ENCODE measurements at regions not wholly inside any gene's neighbourhood (a gene's known extent, or its start where the extent isn't known, plus 50 kb on each side); places are given as distances from the start of the nearest gene placed in this dataset.

DNA sequence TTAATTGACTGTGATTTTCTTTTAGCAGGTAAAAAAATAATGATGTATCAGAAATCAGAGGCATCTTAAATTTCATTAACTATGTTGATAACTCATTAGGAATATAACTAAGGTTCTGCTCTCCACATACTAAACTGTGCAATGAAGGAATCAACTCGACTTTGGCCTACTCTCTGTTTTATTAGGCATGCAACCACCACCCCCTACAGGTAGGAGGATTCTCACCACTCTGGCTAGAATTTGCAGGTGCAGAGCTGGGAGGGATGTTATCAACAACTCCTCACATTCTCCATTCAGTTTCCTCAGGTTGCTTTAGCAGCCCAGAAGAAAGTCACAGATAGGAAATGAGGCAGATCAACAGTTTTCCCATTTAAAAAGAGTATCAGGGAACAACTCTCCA lies 160.1 kb downstream of the COX18 start:
- TF ChIP-seq MAZ (IDR thresholded peaks at IDR 0.05; ENCODE audit: borderline replicate concordance, low read depth, low read length) (no peak), MXI1 (IDR thresholded peaks at IDR 0.05; ENCODE audit: borderline replicate concordance, low read depth, low read length) (no peak), RAD21 (IDR thresholded peaks at IDR 0.05; ENCODE audit: low read length) (0 out of 2 replicates have a peak, but pooled peaks have one; percentile 6), CTCF (conservative IDR thresholded peaks at IDR 0.05; ENCODE audit: low read depth, low read length) (0 out of 2 replicates have a peak, but pooled peaks have one; percentile 10), MAFK (IDR thresholded peaks at IDR 0.05; ENCODE audit: low read depth, low read length) (no peak)
- H2AK9ac ChIP-seq (replicated peaks; ENCODE audit: low read depth, low read length, poor library complexity), result no peak overlapping the region
- H2AK5ac ChIP-seq (ENCODE audit: low read depth, low read length), result no peak overlapping the region
- H4K5ac ChIP-seq (ENCODE audit: low read depth, low read length), result no peak overlapping the region
- no peaks in the 10 kb centered on the region for H3K27me3 ChIP-seq (ENCODE audit: control insufficient read depth, insufficient read depth, low read length)
- no peaks in the 10 kb centered on the region for H4K20me1 ChIP-seq (ENCODE audit: insufficient read depth, low read length)
- H3K4me3 ChIP-seq (ENCODE audit: insufficient read depth, low read depth, low read length), result no peak overlapping the region
- WGBS, 2 experiments (ENCODE audit: extremely low coverage in 2 of 2, insufficient read length in 1 of 2), result no CpG with 5 or more reads among the region's 1 CpG
- DNase-seq (no peak), ATAC-seq (ENCODE audit: low read depth) (no peak)
- ChIA-PET CTCF (no interaction called here), POLR2A (ENCODE audit: unreplicated experiment) (no interaction called here)
- no peak overlapping the region for H3K14ac ChIP-seq (replicated peaks; ENCODE audit: low read depth, low read length)
- no peaks in the 10 kb centered on the region for H3K79me1 ChIP-seq (ENCODE audit: low read depth in 1 of 2, low read length in 2 of 2)
- H3K9ac ChIP-seq (ENCODE audit: low read depth, low read length), result no peak overlapping the region
- no peak overlapping the region for H3K4me2 ChIP-seq (ENCODE audit: low read depth, low read length)
- no peak overlapping the region for H3K56ac ChIP-seq (ENCODE audit: extremely low read depth, insufficient read depth, low read length)
- intact Hi-C loops (cut with micrococcal nuclease) (loop anchor here (5.0 kb wide), 1 partner anchor 207 kb away; no protein-coding TSS in a partner anchor), in situ Hi-C loops (cut with MboI; ENCODE audit: low sequenced_read_pairs) (no loop called here), dilution Hi-C loops (cut with HindIII; ENCODE audit: low sequenced_read_pairs, unreplicated experiment) (no loop called here)
- H4K91ac ChIP-seq (ENCODE audit: insufficient read depth, low read depth, low read length), result no peak overlapping the region
- no peak overlapping the region for H2BK20ac ChIP-seq (ENCODE audit: low read depth, low read length)
- no peaks in the 10 kb centered on the region for H3K4me1 ChIP-seq (ENCODE audit: control insufficient read depth, insufficient read depth, low read length)
- no TSS peak for BruUV-seq (replicated peaks)
- no peak overlapping the region for H2AFZ ChIP-seq (replicated peaks; ENCODE audit: low read length, poor library complexity)
- H3K18ac ChIP-seq (ENCODE audit: low read depth, low read length), result no peak overlapping the region
- no peak overlapping the region for H3K23ac ChIP-seq (ENCODE audit: low read depth, low read length)
- H3K9me1 ChIP-seq (ENCODE audit: insufficient read depth, low read length), result no peaks in the 10 kb centered on the region
- no peak overlapping the region for H2BK120ac ChIP-seq (ENCODE audit: low read depth, low read length)
- no peak overlapping the region for H4K8ac ChIP-seq (ENCODE audit: low read depth in 2 of 2, low read length in 2 of 2)
- H2BK5ac ChIP-seq (ENCODE audit: low read depth, low read length, poor library complexity, severe bottlenecking), result no peak overlapping the region
- H3K4ac ChIP-seq (ENCODE audit: low read depth, low read length), result no peak overlapping the region
- no peaks in the 10 kb centered on the region for H3K9me3 ChIP-seq (ENCODE audit: control insufficient read depth, insufficient read depth, low read length)
- H3K36me3 ChIP-seq (ENCODE audit: control insufficient read depth, insufficient read depth, low read length), result no peaks in the 10 kb centered on the region
- no peak overlapping the region for H2BK15ac ChIP-seq (ENCODE audit: low read depth, low read length)
- no peak overlapping the region for H3K27ac ChIP-seq (ENCODE audit: insufficient read depth, low read length)

All from IMR-90 (cell line).